ENCODE measurements at regions not wholly inside any gene's neighbourhood (a gene's known extent, or its start where the extent isn't known, plus 50 kb on each side); places are given as distances from the start of the nearest gene placed in this dataset.
"Not testable (repeated sequence)": the region's sequence is repeated elsewhere in the genome, so short reads cannot be mapped to it uniquely, and the experiment has no call there.

DNA sequence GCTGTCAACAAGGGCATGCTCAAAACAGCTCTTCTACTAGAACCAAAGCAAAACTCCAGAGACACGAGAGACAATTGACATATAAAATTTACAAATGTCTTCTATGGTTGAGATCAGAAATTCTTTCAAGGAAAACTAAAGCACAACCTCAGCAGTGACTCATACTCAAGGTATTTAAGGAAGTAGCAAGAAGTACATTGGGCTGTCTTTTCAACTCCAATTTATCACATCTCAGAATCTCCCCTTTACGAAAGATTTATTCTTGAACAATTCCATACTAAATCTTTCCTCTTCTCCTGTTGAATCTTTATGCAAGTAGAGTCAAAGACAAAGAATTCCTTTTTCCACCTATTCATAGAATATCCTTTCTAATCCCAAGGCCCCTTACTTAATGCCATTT, 324.0 kb downstream of the IRS1 start:
- no peak for DNase-seq (ENCODE audit: low read depth)

DNA sequence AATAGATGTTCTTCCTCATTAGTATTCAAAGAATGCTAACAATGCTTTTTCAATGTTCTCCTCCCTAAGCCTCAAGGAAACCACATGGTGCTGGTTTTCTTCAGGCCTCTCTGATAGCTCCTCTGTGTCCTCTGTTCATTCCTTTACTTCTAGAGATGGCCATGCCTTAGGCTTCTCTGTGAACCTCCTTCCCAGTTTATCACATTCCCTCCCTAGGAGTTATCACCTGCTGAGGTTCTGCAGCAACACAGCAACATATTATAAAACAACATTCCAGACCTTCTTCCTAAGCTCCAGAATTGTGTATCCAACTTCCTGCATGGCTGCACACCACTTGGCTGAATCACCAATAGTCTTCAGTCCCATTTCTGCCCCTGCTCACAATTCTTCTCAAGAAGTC, 325.5 kb downstream of the IRS1 start:
- DNase-seq (ENCODE audit: low read depth): no peak

DNA sequence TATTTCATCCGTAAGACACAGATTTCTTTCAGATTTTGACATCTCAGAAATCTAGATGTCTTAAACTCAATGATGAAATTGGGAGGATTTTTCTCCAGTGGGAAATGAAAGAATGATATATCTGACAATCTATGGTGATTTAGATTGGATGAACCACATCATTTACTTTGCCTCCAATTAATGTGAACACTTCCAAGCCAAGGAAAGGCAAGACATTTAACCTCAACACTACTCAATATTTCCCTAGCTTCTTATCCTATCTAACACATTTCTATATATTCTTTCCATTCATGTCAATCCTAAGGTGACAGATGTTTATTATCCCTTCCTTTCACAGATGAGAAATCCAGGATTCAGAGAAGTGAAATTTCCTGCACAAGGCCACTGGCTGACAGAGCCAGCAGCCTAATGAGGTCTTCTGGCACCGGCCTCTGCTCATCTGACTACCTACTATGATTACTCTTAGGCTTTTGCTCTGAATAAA, 327.6 kb downstream of the IRS1 start:
- no peak for DNase-seq (ENCODE audit: low read depth)

DNA sequence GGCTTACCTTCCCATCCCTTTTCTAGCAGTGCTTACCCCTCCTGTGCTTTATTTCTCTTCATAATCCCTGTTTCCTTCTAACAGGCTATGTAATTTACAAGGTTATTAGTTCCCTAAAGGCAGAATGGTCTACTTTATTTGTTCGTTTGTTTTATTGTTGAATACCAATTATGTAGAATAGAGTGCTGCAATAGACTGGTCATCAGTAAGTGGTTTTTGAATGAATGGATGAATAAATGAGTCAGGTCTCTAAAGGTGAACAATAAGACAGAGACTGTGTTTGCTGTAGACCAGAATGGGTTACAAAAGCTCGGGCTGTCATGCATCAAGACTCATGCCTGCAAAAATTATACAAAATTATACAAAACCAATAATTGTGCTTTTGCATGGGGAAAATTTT, 332.0 kb downstream of the IRS1 start:
- no peak for DNase-seq (ENCODE audit: low read depth)

DNA sequence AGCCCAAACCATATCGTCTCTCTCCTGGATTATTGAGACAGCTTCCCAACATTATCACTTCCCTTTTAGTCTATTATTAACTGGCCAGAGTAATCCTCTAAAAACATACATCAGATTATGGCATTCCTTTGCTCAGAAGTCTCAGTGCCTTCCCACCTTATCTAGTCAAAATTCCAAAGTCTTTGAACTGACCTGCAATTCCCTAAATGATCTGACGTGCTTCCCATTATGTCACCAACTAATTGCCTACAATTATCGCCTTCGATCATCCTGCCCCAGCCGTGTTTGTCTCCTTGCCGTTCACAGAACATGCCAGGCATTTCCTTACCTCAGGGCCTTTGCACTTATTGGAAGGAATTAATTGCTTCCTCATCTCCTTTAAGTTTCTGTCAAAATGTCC, 332.4 kb downstream of the IRS1 start:
- no peak for DNase-seq (ENCODE audit: low read depth)

DNA sequence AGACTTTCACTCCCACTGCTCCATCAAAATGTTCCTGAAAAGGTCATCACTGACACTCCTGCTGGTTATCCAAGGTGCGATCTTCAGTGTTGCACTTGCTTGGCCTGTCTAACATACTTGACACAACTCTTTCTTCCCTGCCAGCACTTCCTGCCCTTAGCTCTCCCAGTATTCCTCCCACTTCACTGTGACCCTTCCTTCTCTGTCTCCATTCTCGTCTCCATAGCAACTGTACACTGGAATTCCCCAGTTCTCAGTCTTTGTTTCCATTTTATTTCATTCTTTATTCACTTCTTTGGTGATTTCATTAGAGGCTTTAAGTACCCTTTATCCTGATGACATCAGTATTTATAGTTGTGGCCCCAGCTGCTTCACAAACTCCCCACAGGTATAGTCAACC, 333.0 kb downstream of the IRS1 start:
- DNase-seq (ENCODE audit: low read depth): no peak

DNA sequence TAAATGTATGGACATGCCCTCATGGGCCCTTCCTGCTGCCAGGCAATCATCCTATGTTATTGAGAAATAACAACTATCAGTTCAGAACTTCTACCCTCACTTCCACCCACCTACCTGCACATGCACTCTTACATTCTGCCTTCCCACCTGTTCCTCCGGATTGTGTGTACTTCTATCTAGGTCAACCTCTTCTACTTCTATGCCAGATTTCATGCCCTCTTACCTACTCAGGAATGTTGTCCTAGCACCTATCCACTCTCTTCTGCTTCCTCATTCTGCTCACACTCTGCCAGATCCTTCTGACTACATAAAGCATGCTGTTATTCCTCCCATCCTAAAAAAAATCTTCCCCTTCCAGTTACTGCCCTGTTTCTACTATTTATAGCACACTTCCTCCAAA, 333.5 kb downstream of the IRS1 start:
- no peak for DNase-seq (ENCODE audit: low read depth)

DNA sequence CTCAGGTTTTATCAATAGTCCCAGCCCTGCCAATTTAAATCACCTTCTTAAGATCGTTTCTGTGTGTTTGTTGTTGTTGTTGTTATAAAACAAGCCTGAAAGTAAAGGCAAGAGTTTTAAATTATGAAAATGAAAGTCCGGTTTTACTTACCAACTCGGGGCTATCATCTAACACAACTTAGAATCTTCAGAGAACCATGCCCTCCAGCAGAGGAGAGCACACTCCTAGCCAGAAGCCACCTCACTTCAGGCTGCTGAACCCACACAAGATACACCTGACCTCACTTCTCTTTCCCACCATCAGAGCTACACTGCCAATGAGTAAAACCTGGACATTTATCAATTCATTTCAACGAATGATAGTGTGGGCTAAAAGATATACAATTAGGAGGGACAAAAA, 335.2 kb downstream of the IRS1 start:
- DNase-seq (ENCODE audit: low read depth): no peak

DNA sequence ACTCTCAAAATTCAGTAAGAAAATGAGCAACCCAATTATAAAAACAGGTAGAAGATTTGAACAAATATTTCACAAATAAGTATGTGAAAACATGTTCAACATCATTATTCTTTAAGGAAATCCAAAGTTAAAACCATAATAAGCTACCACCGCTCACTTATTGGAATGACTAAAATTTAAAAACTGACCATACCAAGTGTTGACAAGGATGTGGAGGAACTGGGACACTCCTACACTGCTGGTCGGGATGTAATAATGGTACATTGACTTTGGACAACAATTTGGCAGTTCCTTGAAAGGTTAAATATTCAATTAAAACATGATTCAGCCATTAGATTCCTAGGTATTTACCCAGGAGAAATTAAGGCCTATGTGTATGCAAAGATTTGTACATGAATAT, 336.5 kb downstream of the IRS1 start:
- DNase-seq (ENCODE audit: low read depth): no peak

DNA sequence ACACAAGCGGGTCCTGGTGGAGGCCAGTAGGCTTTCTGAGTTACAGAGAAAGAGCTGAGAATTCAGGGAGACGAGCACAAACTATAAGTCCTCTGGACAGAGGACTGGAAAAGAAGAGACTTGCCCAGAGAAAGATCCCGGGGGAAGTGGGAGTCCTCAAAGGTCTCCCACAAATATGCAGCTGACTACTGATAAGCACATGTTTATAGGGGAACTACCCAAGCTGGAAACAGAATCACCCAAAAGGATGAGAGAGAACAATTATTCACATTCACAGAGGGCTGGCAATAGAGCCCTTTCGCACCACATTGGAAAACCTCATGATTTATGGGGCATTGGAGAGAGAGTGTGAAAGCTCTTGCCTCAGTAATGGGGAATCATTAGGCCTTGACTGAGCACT, 337.6 kb downstream of the IRS1 start:
- DNase-seq (ENCODE audit: low read depth): no peak

DNA sequence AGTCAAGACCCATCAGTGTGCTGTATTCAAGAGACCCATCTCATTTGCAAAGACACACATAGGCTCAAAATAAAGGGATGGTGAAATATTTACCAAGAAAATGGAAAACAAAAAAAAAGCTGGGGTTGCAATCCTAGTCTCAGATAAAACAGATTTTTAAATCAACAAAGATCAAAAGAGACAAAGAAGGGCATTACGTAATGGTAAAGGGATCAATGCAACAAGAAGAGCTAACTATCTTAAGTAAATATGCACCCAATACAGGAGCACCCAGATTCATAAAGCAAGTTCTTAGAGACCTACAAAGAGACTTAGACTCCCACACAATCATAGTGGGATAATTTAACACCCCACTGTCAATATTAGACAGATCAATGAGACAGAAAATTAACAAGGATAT, 343.5 kb downstream of the IRS1 start:
- not testable (repeated sequence) for DNase-seq (ENCODE audit: low read depth)

DNA sequence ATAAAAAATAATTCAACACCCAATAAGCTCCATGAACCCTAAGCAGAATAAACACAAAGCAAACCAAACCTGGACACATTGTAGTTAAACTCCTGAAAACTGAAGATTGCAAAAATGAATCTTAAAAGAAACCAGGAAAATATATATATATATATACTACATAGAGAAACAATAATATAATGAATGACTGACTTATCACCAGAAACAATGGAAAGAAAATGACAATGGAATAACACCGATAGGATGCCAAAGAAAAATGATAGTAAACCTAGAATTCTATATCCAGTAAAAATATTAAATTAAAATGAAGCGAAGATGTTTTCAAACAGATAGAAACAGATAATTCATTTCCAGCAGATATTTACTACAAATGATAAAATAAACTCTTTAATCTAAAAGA, 346.9 kb downstream of the IRS1 start:
- no peak for DNase-seq (ENCODE audit: low read depth)

DNA sequence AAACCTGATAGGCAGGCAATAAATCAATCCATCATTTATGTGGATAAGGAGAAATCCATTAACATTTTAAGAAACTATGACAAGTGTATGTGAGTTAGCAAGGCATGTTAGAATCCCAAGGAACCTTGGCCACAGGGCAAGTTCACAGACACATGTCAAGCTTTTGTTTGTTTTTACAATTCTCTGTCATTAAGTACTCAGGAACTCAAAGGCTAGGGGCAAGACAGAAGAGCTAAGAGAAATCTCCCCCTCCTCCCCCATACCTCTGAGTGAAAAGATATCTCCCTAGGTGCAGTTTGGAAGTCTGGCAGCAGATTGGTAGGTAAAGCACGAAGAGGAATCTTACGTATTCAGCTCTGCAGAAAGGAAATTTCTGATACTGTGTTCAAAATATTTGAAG, 348.1 kb downstream of the IRS1 start:
- DNase-seq (ENCODE audit: low read depth): no peak

DNA sequence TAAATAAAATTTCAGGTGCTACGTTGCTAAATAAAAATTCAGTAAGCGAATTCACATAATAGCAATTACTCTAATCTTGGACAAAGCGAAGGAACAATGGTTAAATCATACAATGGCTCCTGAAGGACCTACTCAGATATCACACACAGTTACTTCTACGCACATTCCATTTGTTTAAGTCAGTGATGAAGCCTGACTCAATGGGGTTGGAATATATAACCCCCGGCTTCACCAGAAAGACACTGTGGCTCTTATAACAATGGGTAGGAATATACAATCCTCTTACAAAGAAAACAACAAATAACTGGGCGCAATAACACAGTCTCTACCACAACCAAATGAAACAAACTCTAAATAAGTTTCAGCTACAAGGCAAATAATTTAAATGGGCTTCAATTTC, 349.5 kb downstream of the IRS1 start:
- no peak for DNase-seq (ENCODE audit: low read depth)

DNA sequence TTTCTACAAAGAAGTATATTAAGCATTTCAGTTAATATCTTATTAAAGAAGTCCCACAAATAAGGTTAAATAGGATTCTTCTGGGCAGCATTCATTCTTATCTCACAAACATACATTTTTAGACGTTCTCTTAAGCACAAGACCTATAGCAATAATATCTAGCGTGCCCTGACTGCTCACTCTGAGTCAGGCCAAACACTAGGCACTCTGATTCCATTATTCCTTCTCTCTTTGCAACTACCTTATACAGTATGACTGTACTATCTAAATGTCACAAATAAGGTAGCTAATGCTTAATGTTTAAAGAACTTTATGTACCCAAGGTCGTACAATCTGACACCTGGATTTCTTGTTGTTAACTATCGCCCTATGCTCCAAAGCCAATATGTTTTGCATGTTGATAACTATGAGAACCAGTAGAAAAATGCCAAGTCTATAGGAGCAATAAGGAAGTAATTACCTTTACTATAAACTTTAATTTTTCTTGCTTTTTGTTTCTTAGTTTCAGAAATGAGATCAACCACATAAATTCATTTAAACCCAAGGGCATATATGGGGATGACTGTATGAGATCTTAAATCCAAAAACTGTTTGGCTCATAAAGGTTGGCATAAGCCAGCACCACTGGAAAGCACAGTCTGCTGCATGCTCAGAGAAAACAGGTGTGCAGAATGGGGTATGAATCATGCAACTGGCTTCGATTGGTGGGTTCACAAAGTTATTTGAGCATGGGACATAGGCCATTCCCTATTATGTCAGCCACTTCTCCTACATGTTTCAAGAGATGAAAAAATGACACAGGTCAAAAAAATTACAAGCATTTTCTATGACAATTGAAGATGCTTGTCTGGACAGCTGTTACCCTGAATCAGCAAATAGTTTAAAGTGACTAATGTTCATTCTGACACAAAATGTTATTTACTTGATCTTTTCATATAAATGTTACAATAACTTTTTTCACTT, 352.0 kb downstream of the IRS1 start:
- DNase-seq (ENCODE audit: low read depth): no peak

DNA sequence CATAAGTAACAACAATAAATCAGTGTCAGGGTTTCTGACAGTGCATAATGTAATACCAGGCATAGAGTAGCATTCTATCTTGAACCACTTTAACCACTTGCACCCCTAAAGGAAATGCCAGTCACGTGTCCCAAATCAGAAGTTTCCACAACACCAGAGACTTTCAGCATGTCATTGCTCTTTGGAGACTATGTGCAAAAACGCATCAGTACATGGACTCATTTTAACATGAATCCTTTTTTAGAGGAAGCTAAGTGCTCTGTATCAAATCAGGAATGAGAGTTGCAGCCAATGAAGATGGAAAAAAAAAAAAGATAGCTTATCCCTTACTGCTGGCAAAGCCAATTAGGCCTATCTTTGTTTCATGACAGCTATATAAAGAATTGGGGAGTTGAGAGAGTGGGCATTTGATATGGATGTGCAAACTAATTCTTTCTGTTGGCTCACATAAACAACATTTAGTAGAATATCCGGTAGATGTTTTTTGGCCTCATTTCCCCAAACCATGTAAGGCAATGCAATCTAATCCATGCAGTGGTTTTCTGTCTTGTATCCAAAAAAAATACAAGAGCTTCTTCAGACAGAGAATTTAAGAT, 353.1 kb downstream of the IRS1 start:
- DNase-seq (ENCODE audit: low read depth): no peak

DNA sequence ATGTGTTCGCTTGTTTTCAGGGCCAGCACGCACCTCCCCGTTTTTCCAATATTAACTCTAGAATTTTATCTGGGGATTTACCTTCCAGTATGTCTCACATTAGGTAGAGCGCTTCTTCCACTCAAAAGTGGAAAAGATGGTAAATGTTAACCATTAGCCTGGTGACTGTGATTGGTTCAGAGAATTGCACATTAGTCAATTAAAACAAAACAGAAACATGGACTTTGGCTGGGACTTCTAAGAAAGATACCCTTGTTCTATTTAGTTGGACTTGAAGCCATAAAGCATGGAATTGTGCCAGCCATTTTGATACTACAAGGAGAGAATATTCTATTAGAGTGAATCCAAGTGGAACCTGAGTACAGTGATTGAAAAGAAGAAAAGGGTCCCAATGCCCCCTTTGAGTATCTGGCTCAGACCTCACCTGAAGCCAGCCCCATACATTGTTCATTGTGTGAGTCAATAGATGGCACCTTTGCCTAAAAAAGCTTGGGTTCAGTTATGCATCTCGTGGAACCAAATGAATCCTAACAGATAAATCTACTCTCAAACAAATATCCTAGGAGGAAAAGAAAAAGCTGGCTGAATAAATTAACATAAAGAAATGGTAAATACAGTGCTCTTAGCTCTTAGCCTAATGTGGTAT, 354.3 kb downstream of the IRS1 start:
- no peak for DNase-seq (ENCODE audit: low read depth)

DNA sequence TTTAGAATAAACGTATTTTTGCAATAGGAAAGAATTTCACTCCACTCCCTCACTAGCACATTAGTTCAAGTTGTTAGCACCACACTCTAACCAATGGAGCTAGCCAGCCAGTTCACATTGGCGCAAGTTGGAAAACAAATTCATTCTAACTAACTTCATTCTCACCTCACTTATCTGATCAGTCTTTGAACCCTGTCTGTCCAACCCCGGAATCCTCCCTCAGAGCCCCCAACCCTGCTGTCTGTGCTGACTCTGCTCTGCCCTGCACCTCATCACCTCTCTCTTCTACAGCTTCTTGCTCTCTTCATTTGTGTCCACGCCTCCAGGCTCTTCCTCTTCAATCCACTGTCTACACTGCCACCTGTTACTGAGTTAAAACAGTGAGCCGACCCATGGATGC, 356.5 kb downstream of the IRS1 start:
- no peak for DNase-seq (ENCODE audit: low read depth)

DNA sequence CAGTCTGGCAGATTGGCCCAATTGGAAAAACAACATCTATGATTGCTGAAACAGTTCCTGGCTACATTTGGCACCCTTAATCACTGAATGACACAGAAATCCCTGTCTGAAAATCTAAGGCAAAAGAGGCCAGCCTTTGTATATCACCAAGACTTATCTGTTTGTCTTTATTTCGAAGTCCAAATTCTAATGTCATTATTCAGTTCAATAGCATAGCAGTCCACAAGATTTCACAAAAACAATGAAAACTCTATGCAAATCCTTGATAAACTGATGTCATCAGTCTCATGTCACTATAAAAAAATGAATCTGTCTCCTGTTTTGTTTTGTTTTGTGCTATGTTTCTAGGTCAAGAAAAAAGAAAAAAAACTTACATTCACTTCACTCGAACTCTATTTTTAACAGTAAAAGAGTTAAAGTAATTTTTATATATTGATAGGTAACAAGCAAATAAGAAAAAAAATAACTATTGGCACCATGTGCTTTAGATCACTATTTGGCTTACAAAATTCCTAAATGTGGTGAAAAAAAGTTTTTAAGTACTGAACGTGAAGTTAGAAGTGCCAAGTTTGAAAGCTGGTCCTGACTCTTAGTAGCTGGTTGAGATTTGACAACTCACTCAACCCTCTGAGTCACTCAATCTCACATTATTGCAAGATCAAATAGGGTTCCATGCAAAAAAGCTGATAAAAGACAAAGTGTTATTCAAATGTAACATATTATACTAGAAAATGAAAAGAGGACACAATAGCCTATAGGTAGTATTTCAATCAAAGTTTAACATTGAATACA, 359.3 kb downstream of the IRS1 start:
- no peak for DNase-seq (ENCODE audit: low read depth)

DNA sequence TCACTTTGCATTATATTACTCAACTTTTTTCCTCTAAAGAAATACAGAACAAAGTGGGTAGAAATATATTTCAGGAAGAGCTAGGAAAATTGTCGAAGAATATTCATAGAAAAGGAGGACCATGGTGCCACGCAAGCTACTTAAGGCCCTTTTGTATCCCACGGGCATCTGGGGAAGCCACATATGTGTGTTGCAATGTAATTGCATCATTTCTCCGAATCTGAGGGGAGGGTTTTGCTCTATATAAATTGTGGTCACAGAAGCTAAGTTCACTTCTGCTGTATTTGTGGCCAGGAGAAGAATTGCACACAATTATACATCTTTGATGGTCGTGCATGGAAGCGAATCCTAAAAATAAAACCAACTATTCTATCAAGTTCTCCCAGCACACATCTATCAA, 360.3 kb downstream of the IRS1 start:
- no peak for DNase-seq (ENCODE audit: low read depth)

DNA sequence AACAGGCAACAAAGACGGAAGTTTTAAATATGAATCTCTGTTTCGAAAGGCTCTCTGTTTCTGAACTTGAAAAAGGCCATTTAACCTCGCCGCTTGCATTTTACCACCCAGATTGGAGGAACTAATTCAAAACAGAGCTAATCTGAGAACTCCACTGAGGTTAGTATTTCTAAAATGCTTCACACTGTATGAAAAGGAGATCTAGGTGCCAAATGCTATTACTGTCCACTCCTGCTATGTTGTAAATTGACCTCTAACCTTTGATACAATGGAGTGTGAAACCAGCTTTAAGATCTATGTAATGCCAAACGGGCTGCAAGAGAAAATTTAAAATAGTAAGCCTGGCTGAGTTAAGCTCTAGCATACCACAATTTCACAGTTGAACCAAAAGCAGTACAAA, 364.5 kb downstream of the IRS1 start:
- no peak for DNase-seq (ENCODE audit: low read depth)

DNA sequence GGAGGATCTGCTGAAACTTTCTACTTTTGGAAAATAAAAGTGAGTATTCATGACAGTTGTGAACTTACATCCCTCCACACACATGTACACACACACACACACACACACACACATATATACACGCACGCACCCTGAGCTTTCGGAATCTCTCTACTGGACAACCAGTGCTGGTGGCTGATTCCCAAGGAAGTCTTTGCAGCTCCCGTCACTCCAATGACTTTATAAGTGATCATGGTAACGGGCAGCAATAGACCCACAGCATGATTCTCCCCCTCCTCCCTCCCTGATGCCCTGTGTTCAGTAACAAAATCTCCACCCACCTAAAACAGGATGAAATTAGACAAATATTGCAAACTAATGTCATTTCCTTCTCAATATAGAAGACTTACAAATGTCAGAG, 364.9 kb downstream of the IRS1 start:
- no peak for DNase-seq (ENCODE audit: low read depth)
